IMR-90 (cell line): ENCODE measurements at regions not wholly inside any gene's neighbourhood (a gene's known extent, or its start where the extent isn't known, plus 50 kb on each side); places are given as distances from the start of the nearest gene placed in this dataset.

Source experiments
- ATAC-seq: fragments of 200-7000 bp; cut with Tn5 transposase; 2 replicates; pipeline ENCODE4 v1.9.1; 2020; ENCODE audit warnings: low read depth, mild to moderate bottlenecking, moderate library complexity
- BruUV-seq: library from RNA; stranded (reverse); fragments of 400-500 nt; replicated peaks from 2 replicates; lab custom pipeline; 2021; lab: Mats Ljungman, UMichigan
- CTCF ChIA-PET: fragments of 300-600 bp; formaldehyde crosslinking; extraction: SDS; loops from one replicate; lab custom pipeline; 2021; ENCODE audit warnings: antibody characterized with exemption; lab: Yijun Ruan, JAX
- POLR2A ChIA-PET: fragments of 300-600 bp; sonication (Branson Sonifier 250); formaldehyde crosslinking; loops from one replicate; lab custom pipeline; 2022; ENCODE audit warnings: antibody characterized with exemption; ENCODE audit not compliant: unreplicated experiment; lab: Charles Lee
- DNase-seq: peaks from one replicate; pipeline ENCODE4 v3.0.0; 2013
- H2AFZ ChIP-seq: replicated peaks from 2 replicates; pipeline ENCODE3; 2013; ENCODE audit warnings: low read length, mild to moderate bottlenecking; ENCODE audit not compliant: poor library complexity
- H2AK5ac ChIP-seq: 2 replicates; pipeline ENCODE4 v1.6.1; 2013; ENCODE audit warnings: low read depth, low read length, inconsistent platforms
- H2AK9ac ChIP-seq: replicated peaks from 2 replicates; pipeline ENCODE3; 2013; ENCODE audit warnings: mild to moderate bottlenecking, low read depth, low read length, moderate library complexity; ENCODE audit not compliant: poor library complexity
- H2BK120ac ChIP-seq: 2 replicates; pipeline ENCODE4 v1.6.1; 2013; ENCODE audit warnings: low read depth, low read length, inconsistent platforms
- H2BK15ac ChIP-seq: 3 replicates; pipeline ENCODE4 v1.6.1; 2013; ENCODE audit warnings: low read depth, low read length, inconsistent platforms
- H2BK20ac ChIP-seq: 2 replicates; pipeline ENCODE4 v1.6.1; 2013; ENCODE audit warnings: low read depth, mild to moderate bottlenecking, inconsistent platforms, low read length, moderate library complexity
- H2BK5ac ChIP-seq: 2 replicates; pipeline ENCODE4 v1.6.1; 2013; ENCODE audit warnings: mild to moderate bottlenecking, low read depth, low read length, inconsistent platforms; ENCODE audit not compliant: poor library complexity, severe bottlenecking
- H3K14ac ChIP-seq: replicated peaks from 2 replicates; pipeline ENCODE4 v1.6.1; 2013; ENCODE audit warnings: low read depth, low read length, inconsistent platforms
- H3K18ac ChIP-seq: 2 replicates; pipeline ENCODE4 v1.6.1; 2013; ENCODE audit warnings: low read depth, low read length, control low read depth
- H3K23ac ChIP-seq: 2 replicates; pipeline ENCODE4 v1.6.1; 2013; ENCODE audit warnings: low read depth, low read length, inconsistent platforms
- H3K27ac ChIP-seq: 2 replicates; pipeline ENCODE4 v1.5.1; 2013; ENCODE audit warnings: mild to moderate bottlenecking, control low read depth, low read length; ENCODE audit not compliant: insufficient read depth
- H3K27me3 ChIP-seq: 2 replicates; pipeline ENCODE4 v1.6.1; 2013; ENCODE audit warnings: low read length; ENCODE audit not compliant: control insufficient read depth, insufficient read depth
- H3K36me3 ChIP-seq: 2 replicates; pipeline ENCODE4 v1.6.1; 2013; ENCODE audit warnings: low read length, mixed read lengths; ENCODE audit not compliant: control insufficient read depth, insufficient read depth
- H3K4ac ChIP-seq: 2 replicates; pipeline ENCODE4 v1.6.1; 2013; ENCODE audit warnings: low read depth, low read length, inconsistent platforms
- H3K4me1 ChIP-seq: 2 replicates; pipeline ENCODE4 v1.6.1; 2013; ENCODE audit warnings: low read length, mixed read lengths; ENCODE audit not compliant: control insufficient read depth, insufficient read depth
- H3K4me2 ChIP-seq: 2 replicates; pipeline ENCODE4 v1.6.1; 2013; ENCODE audit warnings: low read depth, mild to moderate bottlenecking, control low read depth, low read length, moderate library complexity
- H3K4me3 ChIP-seq: 2 replicates; pipeline ENCODE4 v1.5.1; 2013; ENCODE audit warnings: low read depth, mild to moderate bottlenecking, control low read depth, low read length, moderate library complexity; ENCODE audit not compliant: insufficient read depth
- H3K56ac ChIP-seq: 2 replicates; pipeline ENCODE4 v1.6.1; 2013; ENCODE audit warnings: low read length, inconsistent platforms; ENCODE audit not compliant: insufficient read depth; ENCODE audit errors: extremely low read depth
- H3K79me1 ChIP-seq, 2 experiments: 2 replicates each; pipeline ENCODE4 v1.6.1; 2013; ENCODE audit warnings: low read length in 2 of 2, inconsistent platforms in 1 of 2, low read depth in 1 of 2
- H3K9ac ChIP-seq: 2 replicates; pipeline ENCODE4 v1.6.1; 2013; ENCODE audit warnings: low read depth, low read length, control low read depth
- H3K9me1 ChIP-seq: 2 replicates; pipeline ENCODE4 v1.6.1; 2013; ENCODE audit warnings: low read length, inconsistent platforms; ENCODE audit not compliant: insufficient read depth
- H3K9me3 ChIP-seq: 2 replicates; pipeline ENCODE4 v1.6.1; 2013; ENCODE audit warnings: low read length; ENCODE audit not compliant: control insufficient read depth, insufficient read depth
- H4K20me1 ChIP-seq: 2 replicates; pipeline ENCODE4 v1.6.1; 2013; ENCODE audit warnings: low read length, inconsistent platforms; ENCODE audit not compliant: insufficient read depth
- H4K5ac ChIP-seq: 2 replicates; pipeline ENCODE4 v1.6.1; 2013; ENCODE audit warnings: mild to moderate bottlenecking, low read depth, low read length, control low read depth
- H4K8ac ChIP-seq, 2 experiments: 2 replicates each; pipeline ENCODE4 v1.6.1; 2013; ENCODE audit warnings: low read depth in 2 of 2, low read length in 2 of 2, control low read depth in 1 of 2, inconsistent platforms in 1 of 2
- H4K91ac ChIP-seq: 2 replicates; pipeline ENCODE4 v1.6.1; 2013; ENCODE audit warnings: low read depth, low read length, inconsistent platforms; ENCODE audit not compliant: insufficient read depth
- CEBPB ChIP-seq: IDR thresholded peaks from 2 replicates; pipeline ENCODE4 v1.6.1; 2012; ENCODE audit warnings: low read depth, low read length, improper control_type of control experiment
- CHD1 ChIP-seq: IDR thresholded peaks from 2 replicates; pipeline ENCODE4 v1.6.1; 2012; ENCODE audit warnings: low read depth, low read length, improper control_type of control experiment
- CTCF ChIP-seq: conservative IDR thresholded peaks from 2 replicates; pipeline ENCODE4 v1.5.1; 2012; ENCODE audit warnings: mild to moderate bottlenecking, low read depth, low read length, improper control_type of control experiment
- MAFK ChIP-seq: IDR thresholded peaks from 2 replicates; pipeline ENCODE4 v1.6.1; 2012; ENCODE audit warnings: low read depth, low read length, improper control_type of control experiment
- MAZ ChIP-seq: IDR thresholded peaks from 2 replicates; pipeline ENCODE4 v1.6.1; 2012; ENCODE audit warnings: low read depth, mild to moderate bottlenecking, low read length, improper control_type of control experiment, moderate library complexity, borderline replicate concordance
- NFE2L2 ChIP-seq: fragments of 150-350 bp; IDR thresholded peaks from 2 replicates; pipeline ENCODE4 v1.6.1; 2016; ENCODE audit warnings: low read depth, mild to moderate bottlenecking, low read length
- POLR2A ChIP-seq: IDR thresholded peaks from 2 replicates; pipeline ENCODE4 v1.6.1; 2012; ENCODE audit warnings: mild to moderate bottlenecking, low read depth, low read length
- RAD21 ChIP-seq: IDR thresholded peaks from 2 replicates; pipeline ENCODE4 v1.6.1; 2012; ENCODE audit warnings: low read length, improper control_type of control experiment
- RCOR1 ChIP-seq: IDR thresholded peaks from 2 replicates; pipeline ENCODE4 v1.6.1; 2012; ENCODE audit warnings: mild to moderate bottlenecking, low read length, improper control_type of control experiment; ENCODE audit not compliant: insufficient replicate concordance
- RFX5 ChIP-seq: IDR thresholded peaks from 2 replicates; pipeline ENCODE4 v1.8.0; 2012; ENCODE audit warnings: low read depth, mild to moderate bottlenecking, low read length, moderate library complexity
- SMC3 ChIP-seq: fragments of 150-350 bp; IDR thresholded peaks from 2 replicates; pipeline ENCODE4 v1.6.1; 2016; ENCODE audit warnings: low read depth, mild to moderate bottlenecking, antibody characterized with exemption, low read length, moderate library complexity
- USF2 ChIP-seq: fragments of 150-350 bp; IDR thresholded peaks from 2 replicates; pipeline ENCODE4 v1.6.1; 2017; ENCODE audit warnings: mild to moderate bottlenecking, antibody characterized with exemption, low read length, low read depth
- WGBS, 2 experiments: methylation state at CpG; one replicate each; pipeline versions ENCODE4 v1.1.5 to v1.1.7; 2013; ENCODE audit warnings: missing lambda C conversion rate in 2 of 2; ENCODE audit not compliant: insufficient read length in 1 of 2; ENCODE audit errors: extremely low coverage in 2 of 2; 5-methylcytosine and 5-hydroxymethylcytosine counted together
- dilution Hi-C: fragments of 300-500 bp; cut with HindIII; formaldehyde crosslinking; loops from one replicate; pipeline ENCODE4 v1.14.3; 2018; ENCODE audit warnings: low sequenced_read_pairs; ENCODE audit not compliant: unreplicated experiment
- in situ Hi-C: fragments of 300-500 bp; cut with MboI; formaldehyde crosslinking; loops from 3 replicates; pipeline ENCODE4 v1.14.3; 2019; ENCODE audit warnings: low sequenced_read_pairs, inconsistent platforms, mixed read lengths
- intact Hi-C: fragments of 100-400 bp; cut with micrococcal nuclease; formaldehyde crosslinking; loops from 2 replicates; pipeline ENCODE4 v1.10.0; 2022

- Histone ChIP-seq H2AK9ac (no peak overlapping the region), H4K91ac (no peak overlapping the region), H3K36me3 (no peaks in the 10 kb centered on the region), H2BK120ac (no peak overlapping the region), H3K27ac (no peak overlapping the region), H3K4ac (no peak overlapping the region), H2AFZ (no peak overlapping the region), H3K56ac (no peak overlapping the region), H4K8ac (no peak overlapping the region), H3K9ac (no peak overlapping the region), H3K4me1 (no peaks in the 10 kb centered on the region), H3K27me3 (no peaks in the 10 kb centered on the region), H3K23ac (no peak overlapping the region), H3K9me3 (no peaks in the 10 kb centered on the region; the same call in none of the 2 replicates), H2BK15ac (no peak overlapping the region), H3K18ac (no peak overlapping the region), H2AK5ac (no peak overlapping the region), H3K9me1 (no peaks in the 10 kb centered on the region), H3K79me1 (no peaks in the 10 kb centered on the region), H2BK20ac (no peak overlapping the region), H2BK5ac (no peak overlapping the region), H4K20me1 (no peaks in the 10 kb centered on the region), H3K4me2 (no peak overlapping the region), H4K5ac (no peak overlapping the region), H3K4me3 (no peak overlapping the region), H3K14ac (no peak overlapping the region)
- BruUV-seq = no TSS peak
- ChIA-PET CTCF (no interaction called here), POLR2A (no interaction called here)
- TF ChIP-seq CEBPB = no peak
- TF ChIP-seq SMC3 = no peak
- no peak for TF ChIP-seq USF2
- TF ChIP-seq MAFK = no peak
- no peak for TF ChIP-seq RFX5
- no peak for TF ChIP-seq CTCF
- no peak for TF ChIP-seq RAD21
- TF ChIP-seq MAZ = no peak
- TF ChIP-seq POLR2A = no peak
- no peak for TF ChIP-seq CHD1
- TF ChIP-seq RCOR1 = no peak
- TF ChIP-seq NFE2L2 = no peak
- no CpG with 5 or more reads among the region's 2 CpGs for WGBS, 2 experiments
- no peak for ATAC-seq
- intact Hi-C loops = no loop called here
- DNase-seq = no peak
- dilution Hi-C loops = no loop called here
- in situ Hi-C loops = no loop called here
Measured at GRCh38 chr3:40940651-40941050, 258.7 kb upstream of the CTNNB1 start.
